ENCODE measurements at regions not wholly inside any gene's neighbourhood (a gene's known extent, or its start where the extent isn't known, plus 50 kb on each side); places are given as distances from the start of the nearest gene placed in this dataset.

- Histone ChIP-seq H3K9me3 (ENCODE audit: control insufficient read depth in 4 of 4, insufficient read depth in 3 of 4, low read length in 3 of 4) (no peaks in the 10 kb centered on the region), H3K9ac (ENCODE audit: insufficient read depth in 1 of 2, low read length in 2 of 2) (no peak overlapping the region), H3K27ac (ENCODE audit: low read depth in 1 of 2, low read length in 1 of 2) (no peak overlapping the region), H3K4me1 (ENCODE audit: control insufficient read depth in 5 of 5, insufficient read depth in 5 of 5, low read length in 5 of 5) (no peaks in the 10 kb centered on the region), H3K4me3 (no peak overlapping the region), H3K27me3 (ENCODE audit: control insufficient read depth in 3 of 3, insufficient read depth in 3 of 3, low read length in 2 of 3) (peaks cover 0 to 2% (median 0%) of the 10 kb centered on the region in 3 donors), H3K36me3 (ENCODE audit: control insufficient read depth in 4 of 4, insufficient read depth in 4 of 4, low read length in 4 of 4) (no peaks in the 10 kb centered on the region)
- ATAC-seq (ENCODE audit: insufficient read depth, low FRiP score) = no peak
- TF ChIP-seq, protein P1, sequence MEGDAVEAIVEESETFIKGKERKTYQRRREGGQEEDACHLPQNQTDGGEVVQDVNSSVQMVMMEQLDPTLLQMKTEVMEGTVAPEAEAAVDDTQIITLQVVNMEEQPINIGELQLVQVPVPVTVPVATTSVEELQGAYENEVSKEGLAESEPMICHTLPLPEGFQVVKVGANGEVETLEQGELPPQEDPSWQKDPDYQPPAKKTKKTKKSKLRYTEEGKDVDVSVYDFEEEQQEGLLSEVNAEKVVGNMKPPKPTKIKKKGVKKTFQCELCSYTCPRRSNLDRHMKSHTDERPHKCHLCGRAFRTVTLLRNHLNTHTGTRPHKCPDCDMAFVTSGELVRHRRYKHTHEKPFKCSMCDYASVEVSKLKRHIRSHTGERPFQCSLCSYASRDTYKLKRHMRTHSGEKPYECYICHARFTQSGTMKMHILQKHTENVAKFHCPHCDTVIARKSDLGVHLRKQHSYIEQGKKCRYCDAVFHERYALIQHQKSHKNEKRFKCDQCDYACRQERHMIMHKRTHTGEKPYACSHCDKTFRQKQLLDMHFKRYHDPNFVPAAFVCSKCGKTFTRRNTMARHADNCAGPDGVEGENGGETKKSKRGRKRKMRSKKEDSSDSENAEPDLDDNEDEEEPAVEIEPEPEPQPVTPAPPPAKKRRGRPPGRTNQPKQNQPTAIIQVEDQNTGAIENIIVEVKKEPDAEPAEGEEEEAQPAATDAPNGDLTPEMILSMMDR (IDR thresholded peaks at IDR 0.05; ENCODE audit: control extremely low read depth, extremely low read depth) = no peak
- 95 to 96% methylated on average over 1 of the region's 1 CpG for WGBS, 2 donors
- no peak for DNase-seq
These were observed 56.9 kb upstream of the C3orf49 start for GRCh38 chr3:63762180-63762579.

- Histone ChIP-seq H3K9ac (ENCODE audit: insufficient read depth in 1 of 2, low read length in 2 of 2) (no peak overlapping the region), H3K4me3 (no peak overlapping the region)
- TF ChIP-seq, protein P1 (IDR thresholded peaks at IDR 0.05; ENCODE audit: control extremely low read depth, extremely low read depth) = no peak
These were observed 56.1 kb upstream of the C3orf49 start for GRCh38 chr3:63762934-63763550.

DNA sequence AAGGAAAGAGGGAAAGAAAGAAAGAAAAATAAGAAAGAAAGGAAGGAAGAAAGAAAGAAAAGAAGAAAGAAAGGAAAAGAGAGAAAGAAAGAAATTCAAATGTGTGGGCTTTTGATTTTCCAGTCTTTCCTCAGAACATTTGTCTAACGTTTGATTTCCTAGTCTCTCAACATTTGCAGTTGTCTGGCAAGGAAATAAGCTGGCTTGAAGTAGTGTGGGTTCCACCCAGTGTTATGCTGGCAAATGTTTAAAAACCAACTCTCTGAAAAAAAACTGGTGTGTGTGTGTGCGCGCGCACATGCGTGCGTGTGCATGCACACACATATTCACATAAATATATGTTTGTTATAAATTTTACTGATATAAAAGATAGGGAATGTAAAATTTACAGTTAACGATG, 54.6 kb upstream of the C3orf49 start:
- Histone ChIP-seq H3K4me3 (no peak overlapping the region), H3K27me3 (ENCODE audit: control insufficient read depth in 3 of 3, insufficient read depth in 3 of 3, low read length in 2 of 3) (peaks cover 0 to 2% (median 0%) of the 10 kb centered on the region in 3 donors), H3K4me1 (ENCODE audit: control insufficient read depth in 5 of 5, insufficient read depth in 5 of 5, low read length in 5 of 5) (no peaks in the 10 kb centered on the region), H3K36me3 (ENCODE audit: control insufficient read depth in 4 of 4, insufficient read depth in 4 of 4, low read length in 4 of 4) (no peaks in the 10 kb centered on the region), H3K27ac (ENCODE audit: low read depth in 1 of 2, low read length in 1 of 2) (no peak overlapping the region), H3K9ac (ENCODE audit: insufficient read depth in 1 of 2, low read length in 2 of 2) (no peak overlapping the region), H3K9me3 (ENCODE audit: control insufficient read depth in 4 of 4, insufficient read depth in 3 of 4, low read length in 3 of 4) (no peaks in the 10 kb centered on the region)
- whole genome bisulfite sequencing, 2 donors = 89% methylated on average over 7 of the region's 7 CpGs
- DNase-seq (no peak), ATAC-seq (ENCODE audit: insufficient read depth, low FRiP score) (no peak)
- TF ChIP-seq, protein P1 (IDR thresholded peaks at IDR 0.05; ENCODE audit: control extremely low read depth, extremely low read depth) = no peak

More at GRCh38 chr3:63762934-63763550, 56.1 kb upstream of the C3orf49 start:
- Histone ChIP-seq H3K9me3 (ENCODE audit: control insufficient read depth in 4 of 4, insufficient read depth in 3 of 4, low read length in 3 of 4) (no peaks in the 10 kb centered on the region), H3K27ac (ENCODE audit: low read depth in 1 of 2, low read length in 1 of 2) (no peak overlapping the region), H3K27me3 (ENCODE audit: control insufficient read depth in 3 of 3, insufficient read depth in 3 of 3, low read length in 2 of 3) (peaks cover 0 to 2% (median 0%) of the 10 kb centered on the region in 3 donors), H3K36me3 (ENCODE audit: control insufficient read depth in 4 of 4, insufficient read depth in 4 of 4, low read length in 4 of 4) (no peaks in the 10 kb centered on the region), H3K4me1 (ENCODE audit: control insufficient read depth in 5 of 5, insufficient read depth in 5 of 5, low read length in 5 of 5) (no peaks in the 10 kb centered on the region)
- DNase-seq (no peak), ATAC-seq (ENCODE audit: insufficient read depth, low FRiP score) (no peak)
- WGBS, 2 donors = 57 to 71% methylated on average over 5 of the region's 5 CpGs

DNA sequence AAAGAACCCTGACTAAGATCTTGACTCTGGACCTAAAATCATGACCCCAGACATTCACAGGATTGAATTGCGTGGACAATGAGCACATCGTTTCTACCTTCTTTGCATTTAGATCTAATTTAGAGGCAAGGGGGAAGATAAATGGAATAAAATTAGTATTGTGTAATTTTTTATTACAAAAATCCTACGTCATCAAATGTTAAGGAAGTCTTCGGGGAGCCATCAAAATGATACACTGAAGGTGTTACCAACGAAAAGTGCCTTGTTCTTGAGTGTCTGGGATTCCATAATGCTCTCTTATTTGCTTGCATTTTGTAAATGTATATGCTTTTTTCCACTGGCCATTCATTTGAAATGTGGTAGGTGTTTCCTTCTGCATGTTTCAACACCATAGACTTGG, 52.8 kb upstream of the C3orf49 start:
- 86 to 90% methylated on average over 5 of the region's 5 CpGs for WGBS, 2 donors
- Histone ChIP-seq H3K9me3 (ENCODE audit: control insufficient read depth in 4 of 4, insufficient read depth in 3 of 4, low read length in 3 of 4) (no peaks in the 10 kb centered on the region), H3K9ac (ENCODE audit: insufficient read depth in 1 of 2, low read length in 2 of 2) (no peak overlapping the region), H3K4me3 (no peak overlapping the region), H3K27me3 (ENCODE audit: control insufficient read depth in 3 of 3, insufficient read depth in 3 of 3, low read length in 2 of 3) (peaks cover 0 to 2% (median 0%) of the 10 kb centered on the region in 3 donors), H3K4me1 (ENCODE audit: control insufficient read depth in 5 of 5, insufficient read depth in 5 of 5, low read length in 5 of 5) (no peaks in the 10 kb centered on the region), H3K27ac (ENCODE audit: low read depth in 1 of 2, low read length in 1 of 2) (no peak overlapping the region), H3K36me3 (ENCODE audit: control insufficient read depth in 4 of 4, insufficient read depth in 4 of 4, low read length in 4 of 4) (no peaks in the 10 kb centered on the region)
- ATAC-seq (ENCODE audit: insufficient read depth, low FRiP score) (no peak), DNase-seq (no peak)
- TF ChIP-seq, protein P1 (IDR thresholded peaks at IDR 0.05; ENCODE audit: control extremely low read depth, extremely low read depth) = no peak
